GM12892 (cell line): ENCODE measurements at regions not wholly inside any gene's neighbourhood (a gene's known extent, or its start where the extent isn't known, plus 50 kb on each side); places are given as distances from the start of the nearest gene placed in this dataset.

Experiments used
- DNase-seq: peaks from one replicate; pipeline ENCODE4 v3.0.0; 2011; ENCODE audit not compliant: insufficient read length
- FAIRE-seq: peaks from 2 replicates; lab custom pipeline; 2011; peaks lifted over from hg19 to GRCh38; lab: Jason Lieb, UNC
- POLR2A ChIP-seq: IDR thresholded peaks from 2 replicates; pipeline ENCODE4 v1.6.1; 2011; ENCODE audit warnings: low read depth, low read length, control low read depth
- POLR2AphosphoS5 ChIP-seq: IDR thresholded peaks from 2 replicates; pipeline ENCODE4 v1.6.1; 2011; ENCODE audit warnings: low read depth, low read length, control low read depth
- TAF1 ChIP-seq: IDR thresholded peaks from 2 replicates; pipeline ENCODE4 v1.6.1; 2011; ENCODE audit warnings: low read depth, mild to moderate bottlenecking, control low read depth, low read length, borderline replicate concordance

- no peak for DNase-seq
- no peak for FAIRE-seq
- TF ChIP-seq POLR2AphosphoS5 (no peak), TAF1 (no peak), POLR2A (no peak)
Measured at GRCh38 chr3:78462021-78462420, 1305.8 kb downstream of the ROBO1 start.

GRCh38 chr3:78476076-78476475 is 1291.7 kb downstream of the ROBO1 start:
- no peak for DNase-seq
- no peak for FAIRE-seq

GRCh38 chr3:78481050-78481449 is 1286.7 kb downstream of the ROBO1 start:
- DNase-seq (no peak), FAIRE-seq (no peak)

More at GRCh38 chr3:78476076-78476475, 1291.7 kb downstream of the ROBO1 start:
- TF ChIP-seq POLR2AphosphoS5 (no peak), TAF1 (no peak), POLR2A (no peak)

GRCh38 chr3:78483090-78483489 is 1284.7 kb downstream of the ROBO1 start:
- TF ChIP-seq TAF1 (no peak), POLR2AphosphoS5 (no peak)
- DNase-seq (no peak), FAIRE-seq (no peak)

More at GRCh38 chr3:78481050-78481449, 1286.7 kb downstream of the ROBO1 start:
- no peak for TF ChIP-seq POLR2AphosphoS5

- TF ChIP-seq POLR2A (no peak), TAF1 (no peak), POLR2AphosphoS5 (no peak)
- no peak for FAIRE-seq
Measured at GRCh38 chr3:78494851-78495250, 1272.9 kb downstream of the ROBO1 start.

DNA sequence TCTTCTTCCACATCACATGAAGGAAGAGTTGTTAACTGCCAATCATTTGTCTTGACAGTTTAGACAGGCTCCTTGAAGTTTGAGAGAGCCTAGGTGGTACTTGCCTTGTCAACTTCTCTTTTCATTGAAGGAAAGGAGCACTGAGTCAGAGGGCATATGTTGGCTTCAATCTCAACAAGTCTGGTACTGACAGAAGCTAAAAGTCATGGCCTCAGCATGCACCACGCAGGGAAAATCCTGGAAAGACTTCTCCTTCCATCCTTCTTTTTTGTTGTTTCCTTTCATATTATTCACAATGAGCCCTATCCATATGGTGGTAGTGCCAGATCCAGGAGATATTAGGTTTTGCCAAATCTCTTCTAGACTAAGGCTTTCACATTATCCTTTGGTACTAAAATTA is 1272.5 kb downstream of the ROBO1 start:
- no peak for DNase-seq
- TF ChIP-seq POLR2A (no peak), POLR2AphosphoS5 (no peak), TAF1 (no peak)
- no peak for FAIRE-seq

More at GRCh38 chr3:78494851-78495250, 1272.9 kb downstream of the ROBO1 start:
- no peak for DNase-seq

- DNase-seq (no peak), FAIRE-seq (no peak)
- TF ChIP-seq POLR2AphosphoS5 (no peak), POLR2A (no peak), TAF1 (no peak)
Measured at GRCh38 chr3:78496501-78496900, 1271.3 kb downstream of the ROBO1 start.

DNA sequence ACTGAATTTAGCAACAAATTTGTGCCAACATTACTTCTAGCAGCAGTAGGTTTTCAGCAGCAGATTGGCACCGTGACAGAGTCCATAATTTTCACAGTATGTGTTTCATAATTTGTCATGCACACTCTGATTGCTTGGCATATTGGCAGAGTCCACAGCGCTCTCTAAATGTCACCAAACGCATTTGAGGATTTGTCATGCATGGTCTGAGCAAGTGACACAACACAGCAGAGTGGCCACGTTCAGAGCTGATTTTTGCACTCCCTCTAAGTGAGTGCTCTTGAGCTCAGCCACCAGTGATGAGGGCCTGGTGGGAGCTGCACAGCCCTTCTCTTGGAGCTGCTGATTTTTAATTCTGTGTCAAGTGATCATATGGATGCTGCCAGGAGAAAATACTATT is 1270.8 kb downstream of the ROBO1 start:
- no peak for DNase-seq
- TF ChIP-seq TAF1 (no peak), POLR2A (no peak), POLR2AphosphoS5 (no peak)
- no peak for FAIRE-seq

- TF ChIP-seq TAF1 (no peak), POLR2AphosphoS5 (no peak), POLR2A (no peak)
- DNase-seq (no peak), FAIRE-seq (no peak)
Measured at GRCh38 chr3:78497767-78498166, 1270.0 kb downstream of the ROBO1 start.

DNA sequence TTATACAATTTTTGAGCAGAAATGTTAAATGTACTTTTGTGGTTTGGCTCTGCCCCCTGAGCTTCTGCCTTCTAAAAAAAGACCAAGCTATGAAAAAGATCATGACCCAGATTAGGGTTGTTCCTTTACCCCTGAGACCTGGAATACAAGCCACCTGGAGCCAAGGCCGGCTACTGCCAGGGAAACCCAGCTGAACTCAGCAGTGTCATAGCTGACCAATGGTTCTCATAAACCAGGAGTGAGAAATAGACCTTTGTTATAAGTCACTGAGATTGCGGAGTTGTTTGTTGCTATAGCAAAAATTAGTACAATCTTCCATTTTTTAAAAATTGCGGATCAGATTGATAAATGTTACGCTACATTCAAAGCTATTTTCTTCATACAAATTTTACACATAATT is 1261.7 kb downstream of the ROBO1 start:
- DNase-seq = no peak
- TF ChIP-seq TAF1 = no peak
- TF ChIP-seq POLR2AphosphoS5 = no peak
- no peak for TF ChIP-seq POLR2A
- FAIRE-seq = no peak

DNA sequence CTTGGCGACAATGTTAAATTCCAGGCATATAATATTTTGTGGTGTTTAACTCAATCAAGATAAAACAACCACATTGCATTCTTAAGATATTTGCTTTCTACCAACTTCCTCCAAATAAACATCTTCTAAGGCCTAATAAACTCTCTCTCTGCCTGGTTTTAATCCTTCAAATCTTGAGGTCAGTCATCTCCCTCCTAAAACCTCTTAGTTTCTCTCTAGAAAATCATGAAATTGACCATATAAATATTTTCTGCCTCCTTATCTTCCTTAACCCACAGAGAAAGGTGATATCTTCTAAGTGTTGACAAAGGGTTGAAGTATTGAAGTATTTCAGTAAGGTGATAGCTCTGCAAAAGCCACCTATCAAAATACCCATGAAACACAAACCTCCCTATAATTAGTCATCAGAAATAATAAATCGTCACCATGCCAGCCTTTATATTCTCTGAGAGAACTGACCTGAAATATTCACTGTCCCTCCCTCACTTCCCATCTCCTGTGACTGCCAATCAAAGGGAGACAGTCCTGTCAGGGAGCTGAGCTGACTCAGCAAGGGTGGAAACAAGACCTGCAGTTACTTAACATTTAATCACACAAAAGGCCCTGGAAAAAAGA is 1261.1 kb downstream of the ROBO1 start:
- TF ChIP-seq POLR2A (no peak), TAF1 (no peak), POLR2AphosphoS5 (no peak)
- DNase-seq (no peak), FAIRE-seq (no peak)

- FAIRE-seq = no peak
- no peak for DNase-seq
- no peak for TF ChIP-seq POLR2A
- TF ChIP-seq TAF1 = no peak
- no peak for TF ChIP-seq POLR2AphosphoS5
Measured at GRCh38 chr3:78507196-78507984, 1260.4 kb downstream of the ROBO1 start.
